HG03045 (cell line): ENCODE measurements at regions not wholly inside any gene's neighbourhood (a gene's known extent, or its start where the extent isn't known, plus 50 kb on each side); places are given as distances from the start of the nearest gene placed in this dataset.

Experiments
- ATAC-seq: cut with Tn5 transposase; IDR thresholded peaks from one replicate; pipeline ENCODE4 v1.9.1; 2021; ENCODE audit warnings: mild to moderate bottlenecking, moderate library complexity; ENCODE audit not compliant: unreplicated experiment

DNA sequence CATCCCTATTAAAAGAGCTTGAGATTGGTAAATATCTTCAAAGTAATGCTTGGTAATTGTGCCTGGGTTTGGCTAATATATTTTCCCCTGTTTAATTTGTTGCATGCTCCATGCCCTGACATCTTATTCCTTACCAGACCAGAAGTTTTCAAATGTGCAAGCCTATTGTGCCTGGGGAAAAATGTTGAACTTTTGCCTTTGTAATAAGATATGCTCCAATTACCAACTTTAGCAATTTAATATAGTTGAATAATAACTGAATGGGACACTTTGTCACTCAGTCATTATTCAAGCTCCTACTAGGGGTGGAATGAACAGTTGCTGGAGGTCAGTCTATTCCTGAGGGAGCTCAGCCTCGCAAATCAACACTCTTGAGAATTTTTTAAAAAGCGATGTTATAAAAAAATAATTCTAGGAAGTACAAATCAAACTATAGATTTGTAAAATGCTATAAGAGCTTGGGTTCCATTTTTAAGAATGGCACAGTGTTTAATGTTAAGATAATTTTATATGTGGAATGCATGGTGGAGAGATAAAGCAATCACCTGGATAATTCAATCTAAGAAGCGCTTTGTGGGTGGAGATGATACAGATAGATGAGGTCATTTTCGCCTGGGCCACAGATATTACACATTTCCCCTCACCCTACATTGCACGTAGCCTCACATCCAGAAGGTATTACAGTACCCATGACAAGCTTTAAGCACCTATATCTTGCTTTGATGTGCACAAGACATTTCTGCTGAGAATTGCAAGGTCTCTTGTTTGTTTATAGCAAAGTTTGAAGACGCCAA is 231.8 kb downstream of the PIK3R1 start:
- ATAC-seq: no peak

DNA sequence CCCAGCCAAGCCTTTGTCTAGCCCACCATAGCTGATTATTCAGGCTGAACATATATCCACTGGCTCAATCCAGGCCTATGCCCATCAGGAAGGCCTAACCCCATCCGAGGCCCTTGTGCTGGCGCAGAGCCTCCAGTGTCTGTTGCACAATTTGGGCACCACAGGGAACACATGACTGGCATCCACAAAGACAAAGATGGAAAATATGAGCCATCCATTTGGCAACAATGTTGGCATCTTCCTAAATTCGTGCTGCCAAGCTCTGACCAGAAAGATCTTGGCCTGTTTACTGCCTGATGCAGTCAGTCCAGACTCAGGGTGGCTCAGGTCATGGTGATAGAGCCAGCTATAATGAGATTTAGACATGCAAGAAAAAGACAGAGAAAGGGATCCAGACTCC is 233.8 kb downstream of the PIK3R1 start:
- no peak for ATAC-seq

GRCh38 chr5:68450245-68450852 is 234.8 kb downstream of the PIK3R1 start:
- no peak for ATAC-seq

- ATAC-seq: no peak
Observed at GRCh38 chr5:68452286-68452685, 236.7 kb downstream of the PIK3R1 start.

GRCh38 chr5:68454172-68454571 is 238.6 kb downstream of the PIK3R1 start:
- no peak for ATAC-seq

GRCh38 chr5:68454766-68455165 is 239.2 kb downstream of the PIK3R1 start:
- no peak for ATAC-seq

GRCh38 chr5:68455216-68455615 is 239.7 kb downstream of the PIK3R1 start:
- no peak for ATAC-seq

GRCh38 chr5:68456756-68457217 is 241.2 kb downstream of the PIK3R1 start:
- ATAC-seq: no peak

DNA sequence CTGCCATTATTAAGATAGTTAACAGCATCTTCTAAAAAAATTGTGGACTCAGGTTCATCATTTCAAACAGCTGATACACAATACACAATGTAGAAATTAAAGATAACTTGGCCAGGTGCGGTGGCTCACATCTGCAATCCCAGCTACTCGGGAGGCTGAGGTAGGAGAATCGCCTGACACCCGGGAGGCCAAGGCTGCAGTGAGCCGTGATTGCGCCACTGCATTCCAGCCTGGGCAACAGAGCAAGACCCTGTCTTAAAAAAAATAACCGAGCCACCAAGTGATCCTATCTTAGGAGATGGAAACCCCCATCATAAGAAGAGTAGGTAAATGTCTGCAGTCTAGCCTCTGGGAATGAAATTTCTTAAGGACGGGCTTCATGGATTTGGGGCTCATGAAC is 241.7 kb downstream of the PIK3R1 start:
- no peak for ATAC-seq

- no peak for ATAC-seq
Observed at GRCh38 chr5:68458416-68459021, 243.0 kb downstream of the PIK3R1 start.

DNA sequence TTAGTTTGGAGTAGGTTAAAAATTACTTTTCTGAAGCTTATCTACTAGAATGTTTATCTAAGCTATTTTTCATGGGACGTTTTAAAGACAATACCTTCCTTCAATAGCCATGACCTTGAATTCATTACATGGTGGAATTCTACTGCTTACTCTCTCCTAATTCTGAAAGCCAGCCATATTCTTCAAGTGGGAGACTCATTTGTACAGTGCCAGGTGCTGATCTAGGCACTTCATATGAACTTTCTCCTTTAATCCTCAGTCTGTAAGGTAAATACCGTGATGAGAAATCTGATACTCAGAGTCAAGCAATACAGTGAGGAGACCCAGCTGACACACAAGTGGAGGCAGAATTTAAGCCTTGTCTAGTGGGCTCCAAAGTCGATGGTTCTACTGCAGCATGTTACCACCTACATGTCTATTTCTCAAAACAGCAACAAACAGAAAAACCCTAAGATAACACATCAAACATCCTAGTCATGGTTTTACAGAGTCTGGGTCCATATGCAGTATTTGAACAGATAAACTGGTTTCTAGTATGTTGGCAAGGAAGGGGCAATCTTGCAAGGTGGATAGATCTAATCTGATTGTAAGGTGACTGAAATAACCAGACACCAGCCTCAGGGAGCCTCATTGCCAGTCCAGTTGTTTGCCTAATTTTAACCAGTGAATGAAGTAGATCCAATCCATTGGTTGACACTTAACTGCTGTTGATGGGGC is 243.7 kb downstream of the PIK3R1 start:
- no peak for ATAC-seq

DNA sequence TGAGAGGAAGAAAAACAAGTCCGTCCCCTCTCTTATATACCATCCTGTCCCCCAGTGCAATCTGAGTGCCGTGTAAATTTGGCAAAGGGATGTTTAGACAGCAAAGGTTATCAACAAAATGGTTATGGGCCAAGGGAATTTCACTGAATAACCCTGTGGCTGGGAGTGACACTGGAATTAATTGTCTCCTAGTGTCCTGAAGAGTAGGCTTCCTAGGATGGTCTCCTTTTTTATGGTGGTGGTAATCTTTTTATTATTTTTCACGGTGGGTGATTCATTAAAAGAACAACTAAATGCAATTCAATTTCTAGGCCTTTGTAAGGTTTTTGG is 244.2 kb downstream of the PIK3R1 start:
- ATAC-seq: no peak

GRCh38 chr5:68460147-68460798 is 244.7 kb downstream of the PIK3R1 start:
- no peak for ATAC-seq

- ATAC-seq: no peak
Observed at GRCh38 chr5:68463606-68464005, 248.1 kb downstream of the PIK3R1 start.

DNA sequence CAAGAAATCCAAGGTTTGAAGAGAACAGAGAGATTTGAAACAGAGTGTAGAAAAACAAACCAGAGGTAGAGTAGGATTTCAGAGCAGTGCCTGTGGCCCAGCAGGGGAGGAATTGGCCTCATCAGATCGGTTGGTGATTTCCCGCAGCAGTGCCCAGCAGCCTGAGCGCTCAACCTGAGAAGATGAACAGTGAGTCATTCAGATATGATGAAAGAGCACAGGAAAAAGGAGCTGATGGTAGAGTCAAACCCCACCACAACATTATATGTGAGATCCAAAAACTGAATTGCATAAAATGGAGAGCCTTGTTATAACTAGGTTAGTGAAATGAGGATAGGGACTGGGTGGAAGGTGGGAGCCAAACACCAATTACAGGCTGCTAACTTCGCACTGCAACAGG is 248.9 kb downstream of the PIK3R1 start:
- no peak for ATAC-seq

- ATAC-seq: no peak
Observed at GRCh38 chr5:68465133-68465532, 249.6 kb downstream of the PIK3R1 start.

GRCh38 chr5:68465934-68466551 is 250.5 kb downstream of the PIK3R1 start:
- ATAC-seq: no peak

DNA sequence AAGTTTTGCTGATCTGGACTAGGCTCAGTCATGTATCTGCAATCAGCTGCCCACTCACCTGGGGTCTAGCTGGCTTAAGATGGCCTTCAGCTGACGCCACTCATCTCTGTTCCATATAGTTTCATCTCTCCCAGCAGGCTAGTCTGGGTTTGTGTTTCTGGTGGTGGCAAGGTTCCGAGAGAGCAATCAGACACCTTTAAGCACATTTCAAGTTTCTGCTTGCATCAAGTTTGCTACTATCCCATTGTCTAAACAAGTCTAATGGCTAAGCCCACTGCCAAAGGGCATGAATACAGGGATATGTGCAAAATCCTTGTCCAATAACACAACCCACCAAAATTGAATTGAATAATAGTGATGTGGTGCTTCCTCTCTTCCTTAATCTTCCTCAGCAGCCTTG is 251.7 kb downstream of the PIK3R1 start:
- ATAC-seq: no peak

DNA sequence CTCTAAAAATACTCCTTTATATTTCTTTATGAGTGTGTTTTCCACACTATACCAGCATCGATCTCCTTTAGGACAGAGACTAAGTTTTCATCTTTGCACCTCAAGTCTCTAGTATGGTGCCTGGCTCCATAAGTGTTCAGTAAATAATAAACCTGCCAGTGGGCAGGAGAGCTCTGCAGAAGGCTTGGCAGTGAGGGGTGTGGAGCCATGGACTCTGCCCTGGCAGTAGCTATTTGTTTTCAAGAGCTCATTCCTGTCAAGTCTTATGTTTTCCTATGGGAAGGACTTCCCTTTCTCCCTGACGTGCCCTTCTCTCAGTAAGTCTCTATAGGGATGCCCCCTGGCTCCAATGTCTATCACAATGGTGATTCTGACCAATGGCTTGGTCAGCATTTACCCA is 252.2 kb downstream of the PIK3R1 start:
- ATAC-seq: no peak

DNA sequence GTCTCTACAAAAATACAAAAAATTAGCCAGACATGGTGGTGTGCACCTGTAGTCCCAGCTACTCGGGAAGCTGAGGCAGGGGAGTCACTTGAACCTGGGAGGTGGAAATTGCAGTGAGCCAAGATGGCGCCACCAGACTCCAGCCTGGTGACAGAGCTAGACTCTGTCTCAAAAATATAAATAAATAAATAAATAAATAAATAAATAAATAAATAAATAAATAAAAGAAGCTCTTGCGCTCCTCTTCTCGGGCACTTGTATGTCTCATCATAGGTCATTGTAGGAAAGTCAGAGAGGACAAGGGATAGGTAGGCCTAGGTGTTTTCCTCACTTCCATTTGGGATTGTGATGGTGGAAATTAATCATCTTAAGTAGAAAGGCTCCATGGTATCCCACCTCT is 252.8 kb downstream of the PIK3R1 start:
- ATAC-seq: no peak
